Hepatocyte (in vitro differentiated cells): ENCODE measurements at regions not wholly inside any gene's neighbourhood (a gene's known extent, or its start where the extent isn't known, plus 50 kb on each side); places are given as distances from the start of the nearest gene placed in this dataset.

ENCODE experiments used
- DNase-seq: peaks from one replicate; pipeline ENCODE4 v3.0.0-alpha.2; 2016; ENCODE audit warnings: low spot score
- H2AFZ ChIP-seq: fragments of 200-600 bp; sonication (generic); 2 replicates; pipeline ENCODE4 v1.6.0; 2016; ENCODE audit warnings: antibody characterized with exemption, mild to moderate bottlenecking
- H3K27ac ChIP-seq: fragments of 200-600 bp; sonication (generic); 2 replicates; pipeline ENCODE4 v1.5.1; 2016; ENCODE audit warnings: mild to moderate bottlenecking
- H3K27me3 ChIP-seq: fragments of 200-600 bp; sonication (generic); 2 replicates; pipeline ENCODE4 v1.6.1; 2016
- H3K36me3 ChIP-seq: fragments of 200-600 bp; sonication (generic); replicated peaks from 2 replicates; pipeline ENCODE4 v1.5.1; 2016; ENCODE audit warnings: low read depth; ENCODE audit not compliant: insufficient read depth
- H3K4me1 ChIP-seq: fragments of 200-600 bp; sonication (generic); 2 replicates; pipeline ENCODE4 v1.5.1; 2016; ENCODE audit warnings: mild to moderate bottlenecking, moderate library complexity; ENCODE audit not compliant: insufficient read depth
- H3K4me2 ChIP-seq: fragments of 200-600 bp; sonication (generic); 2 replicates; pipeline ENCODE4 v1.6.0; 2016
- H3K4me3 ChIP-seq: fragments of 200-600 bp; sonication (generic); 2 replicates; pipeline ENCODE4 v1.5.1; 2016; ENCODE audit warnings: mild to moderate bottlenecking
- H3K79me2 ChIP-seq: fragments of 200-600 bp; sonication (generic); 2 replicates; pipeline ENCODE4 v1.6.0; 2017; ENCODE audit warnings: mild to moderate bottlenecking
- H3K9me2 ChIP-seq: fragments of 200-600 bp; sonication (generic); replicated peaks from 2 replicates; pipeline ENCODE4 v1.6.0; 2017; ENCODE audit warnings: mild to moderate bottlenecking; ENCODE audit not compliant: insufficient read depth
- H3K9me3 ChIP-seq: fragments of 200-600 bp; sonication (generic); 2 replicates; pipeline ENCODE4 v1.5.1; 2016; ENCODE audit warnings: low read depth, mild to moderate bottlenecking
- H4K20me1 ChIP-seq: fragments of 200-600 bp; sonication (generic); 2 replicates; pipeline ENCODE4 v1.6.0; 2016; ENCODE audit warnings: mild to moderate bottlenecking; ENCODE audit not compliant: insufficient read depth, poor library complexity, severe bottlenecking
- EZH2 ChIP-seq: fragments of 200-600 bp; sonication (generic); IDR thresholded peaks from 2 replicates; pipeline ENCODE4 v1.6.1; 2016; ENCODE audit warnings: antibody characterized with exemption, mild to moderate bottlenecking, borderline replicate concordance
- EZH2phosphoT487 ChIP-seq: fragments of 200-600 bp; sonication (generic); IDR thresholded peaks from one replicate; pipeline ENCODE4 v1.6.1; 2018; ENCODE audit warnings: antibody characterized with exemption, mild to moderate bottlenecking, low read depth, moderate library complexity; ENCODE audit not compliant: unreplicated experiment, severe bottlenecking
- WGBS: methylation state at CpG from one replicate; pipeline ENCODE4 v1.1.6; 2016; ENCODE audit warnings: low lambda C conversion rate; ENCODE audit errors: missing lambda C conversion rate; 5-methylcytosine and 5-hydroxymethylcytosine counted together
- TF ChIP-seq, protein P1 (sequence below): fragments of 200-600 bp; sonication (generic); IDR thresholded peaks from 2 replicates; pipeline ENCODE4 v1.5.1; 2016; ENCODE audit warnings: antibody characterized with exemption, mild to moderate bottlenecking; ENCODE audit not compliant: poor library complexity

- Histone ChIP-seq H3K9me3 (no peaks in the 10 kb centered on the region), H3K9me2 (no peaks in the 10 kb centered on the region), H3K4me2 (no peak overlapping the region), H3K79me2 (no peaks in the 10 kb centered on the region), H3K36me3 (no peaks in the 10 kb centered on the region), H3K4me1 (no peaks in the 10 kb centered on the region), H3K27ac (no peak overlapping the region), H3K27me3 (no peaks in the 10 kb centered on the region), H3K4me3 (no peak overlapping the region), H2AFZ (no peak overlapping the region), H4K20me1 (no peaks in the 10 kb centered on the region)
- no peak for TF ChIP-seq EZH2
- TF ChIP-seq, protein P1, sequence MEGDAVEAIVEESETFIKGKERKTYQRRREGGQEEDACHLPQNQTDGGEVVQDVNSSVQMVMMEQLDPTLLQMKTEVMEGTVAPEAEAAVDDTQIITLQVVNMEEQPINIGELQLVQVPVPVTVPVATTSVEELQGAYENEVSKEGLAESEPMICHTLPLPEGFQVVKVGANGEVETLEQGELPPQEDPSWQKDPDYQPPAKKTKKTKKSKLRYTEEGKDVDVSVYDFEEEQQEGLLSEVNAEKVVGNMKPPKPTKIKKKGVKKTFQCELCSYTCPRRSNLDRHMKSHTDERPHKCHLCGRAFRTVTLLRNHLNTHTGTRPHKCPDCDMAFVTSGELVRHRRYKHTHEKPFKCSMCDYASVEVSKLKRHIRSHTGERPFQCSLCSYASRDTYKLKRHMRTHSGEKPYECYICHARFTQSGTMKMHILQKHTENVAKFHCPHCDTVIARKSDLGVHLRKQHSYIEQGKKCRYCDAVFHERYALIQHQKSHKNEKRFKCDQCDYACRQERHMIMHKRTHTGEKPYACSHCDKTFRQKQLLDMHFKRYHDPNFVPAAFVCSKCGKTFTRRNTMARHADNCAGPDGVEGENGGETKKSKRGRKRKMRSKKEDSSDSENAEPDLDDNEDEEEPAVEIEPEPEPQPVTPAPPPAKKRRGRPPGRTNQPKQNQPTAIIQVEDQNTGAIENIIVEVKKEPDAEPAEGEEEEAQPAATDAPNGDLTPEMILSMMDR, result no peak
- TF ChIP-seq EZH2phosphoT487, result no peak
- no peak for DNase-seq
These were observed 217.5 kb downstream of the GPD2 start for GRCh38 chr2:156653675-156654074.

DNA sequence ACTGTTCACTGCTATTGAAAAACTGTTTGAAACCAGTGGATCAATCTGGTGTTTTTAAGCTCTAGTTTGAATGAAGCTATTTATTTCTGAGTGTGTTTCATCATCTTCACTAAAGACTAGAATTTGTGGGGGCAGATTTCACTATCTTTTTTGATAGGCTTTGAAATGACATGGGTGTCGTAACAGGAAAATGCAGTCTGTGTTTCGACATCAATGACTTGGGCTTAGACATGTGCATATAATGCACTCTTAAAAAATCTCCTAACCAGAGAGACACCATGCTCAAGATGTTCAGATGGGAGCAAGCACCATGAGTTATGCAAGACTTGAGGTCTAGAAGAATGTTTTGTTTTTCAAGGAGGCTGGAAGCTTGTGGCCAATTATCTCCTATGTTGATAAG lies 221.6 kb downstream of the GPD2 start:
- no peaks in the 10 kb centered on the region for H3K4me1 ChIP-seq
- no peak overlapping the region for H3K4me3 ChIP-seq
- H3K27me3 ChIP-seq, result no peaks in the 10 kb centered on the region
- WGBS, result 79% methylated on average over 2 of the region's 2 CpGs
- H3K9me3 ChIP-seq, result no peaks in the 10 kb centered on the region
- TF ChIP-seq, protein P1, result no peak
- TF ChIP-seq EZH2, result no peak
- no peak for TF ChIP-seq EZH2phosphoT487
- H3K9me2 ChIP-seq, result no peaks in the 10 kb centered on the region
- no peak overlapping the region for H3K4me2 ChIP-seq
- H2AFZ ChIP-seq, result no peak overlapping the region
- no peak for DNase-seq
- no peaks in the 10 kb centered on the region for H3K79me2 ChIP-seq
- H3K27ac ChIP-seq, result no peak overlapping the region
- no peaks in the 10 kb centered on the region for H4K20me1 ChIP-seq
- H3K36me3 ChIP-seq, result no peaks in the 10 kb centered on the region

DNA sequence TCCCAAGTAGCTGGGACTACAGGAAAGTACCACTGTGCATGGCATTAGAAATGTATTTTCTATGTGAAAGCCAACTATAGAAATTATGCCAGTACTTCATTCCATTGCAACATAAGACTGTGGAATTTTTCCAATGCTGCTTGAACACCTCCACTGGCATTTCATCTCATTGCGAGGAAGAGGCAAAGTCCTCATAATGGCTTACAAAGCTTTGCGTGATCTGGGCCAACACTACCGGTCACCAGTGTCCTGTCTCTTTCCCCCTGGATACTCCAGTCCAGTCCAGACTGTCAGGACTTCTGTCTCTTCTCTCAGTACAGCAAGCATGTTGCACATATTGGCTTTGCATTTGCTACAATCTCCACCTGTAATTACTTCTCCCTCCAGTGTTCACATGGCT lies 223.5 kb downstream of the GPD2 start:
- no peak overlapping the region for H3K4me2 ChIP-seq
- no peaks in the 10 kb centered on the region for H3K4me1 ChIP-seq
- no peak for DNase-seq
- no peaks in the 10 kb centered on the region for H4K20me1 ChIP-seq
- WGBS, result 97% methylated on average over 3 of the region's 3 CpGs
- H3K4me3 ChIP-seq, result no peak overlapping the region
- H3K27ac ChIP-seq, result no peak overlapping the region
- no peaks in the 10 kb centered on the region for H3K9me3 ChIP-seq
- TF ChIP-seq EZH2phosphoT487 (no peak), EZH2 (no peak)
- TF ChIP-seq, protein P1, result no peak
- H3K27me3 ChIP-seq, result no peaks in the 10 kb centered on the region
- no peaks in the 10 kb centered on the region for H3K36me3 ChIP-seq
- H3K79me2 ChIP-seq, result no peaks in the 10 kb centered on the region
- no peak overlapping the region for H2AFZ ChIP-seq
- no peaks in the 10 kb centered on the region for H3K9me2 ChIP-seq

DNA sequence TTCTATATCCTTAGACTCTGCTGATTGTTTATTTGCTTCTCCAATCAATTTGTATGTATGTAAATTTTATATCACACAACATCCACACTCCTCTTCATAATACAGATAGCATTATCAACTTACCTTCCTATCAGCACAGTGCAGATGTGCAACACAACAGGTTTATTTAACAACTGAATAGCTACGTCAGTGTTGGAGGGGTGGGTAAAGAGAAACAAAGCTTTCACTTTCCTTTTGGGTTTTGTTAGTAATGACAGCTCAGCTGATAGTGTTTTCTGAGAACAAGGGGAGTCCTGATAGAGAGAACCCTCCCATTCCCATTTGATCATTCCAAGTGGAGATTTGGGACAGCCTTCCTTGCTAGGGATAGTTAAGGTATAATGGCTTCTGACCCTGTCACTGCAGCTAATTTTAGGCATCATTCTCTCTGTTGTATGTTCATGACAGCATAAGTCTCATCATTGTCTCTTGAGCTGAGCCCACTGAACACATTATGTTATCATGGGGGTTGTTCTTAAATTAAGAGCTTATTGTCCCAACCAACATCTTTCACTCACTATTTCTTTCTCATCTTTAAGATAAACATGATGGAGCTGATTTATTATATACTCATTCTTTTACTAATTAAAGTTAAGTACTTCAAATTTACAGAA lies 227.7 kb downstream of the GPD2 start:
- Histone ChIP-seq H3K27ac (no peak overlapping the region), H2AFZ (no peak overlapping the region), H3K27me3 (no peaks in the 10 kb centered on the region), H3K79me2 (no peaks in the 10 kb centered on the region), H3K4me3 (no peak overlapping the region), H3K9me3 (no peaks in the 10 kb centered on the region), H4K20me1 (no peaks in the 10 kb centered on the region), H3K36me3 (no peaks in the 10 kb centered on the region), H3K9me2 (no peaks in the 10 kb centered on the region), H3K4me2 (no peak overlapping the region), H3K4me1 (no peaks in the 10 kb centered on the region)
- TF ChIP-seq, protein P1, result no peak
- no peak for TF ChIP-seq EZH2
- no peak for TF ChIP-seq EZH2phosphoT487
- 42% methylated on average over 1 of the region's 1 CpG for WGBS
- DNase-seq, result no peak
